Activated CD4-positive, alpha-beta T cell treated with anti-CD3 and anti-CD28 coated beads, Interleukin-2, amount 50 U/mL, for 24 hours (primary cell): ENCODE measurements at regions not wholly inside any gene's neighbourhood (a gene's known extent, or its start where the extent isn't known, plus 50 kb on each side); places are given as distances from the start of the nearest gene placed in this dataset.

Source experiments
- DNase-seq, 2 donors: peaks; one replicate each; pipeline ENCODE4 v3.0.0-alpha.2; 2020; ENCODE audit warnings: low read depth in 1 of 2, low spot score in 1 of 2

- DNase-seq = no peak
Observed at GRCh38 chrX:9147726-9148125, 113.8 kb upstream of the FAM9B start.

GRCh38 chrX:9148615-9149399 lies 114.9 kb upstream of the FAM9B start:
- no peak for DNase-seq

GRCh38 chrX:9149501-9150245 lies 115.7 kb upstream of the FAM9B start:
- no peak for DNase-seq

GRCh38 chrX:9151772-9152307 lies 117.9 kb upstream of the FAM9B start:
- DNase-seq = no peak

- DNase-seq = no peak
Observed at GRCh38 chrX:9153300-9153699, 119.4 kb upstream of the FAM9B start.

GRCh38 chrX:9158611-9159010 lies 124.7 kb upstream of the FAM9B start:
- DNase-seq = no peak

GRCh38 chrX:9160698-9161329 lies 126.9 kb upstream of the FAM9B start:
- no peak for DNase-seq

- DNase-seq = no peak
Observed at GRCh38 chrX:9162698-9163097, 128.8 kb upstream of the FAM9B start.

- DNase-seq = no peak
Observed at GRCh38 chrX:9163214-9163709, 129.3 kb upstream of the FAM9B start.

- DNase-seq = no peak
Observed at GRCh38 chrX:9164086-9164485, 130.2 kb upstream of the FAM9B start.

GRCh38 chrX:9164533-9165426 lies 130.9 kb upstream of the FAM9B start:
- DNase-seq = no peak

GRCh38 chrX:9166584-9166944 lies 132.6 kb upstream of the FAM9B start:
- DNase-seq = no peak

- no peak for DNase-seq
Observed at GRCh38 chrX:9171841-9172463, 138.0 kb upstream of the FAM9B start.

GRCh38 chrX:9172464-9172850 lies 138.5 kb upstream of the FAM9B start:
- DNase-seq = no peak

- DNase-seq = no peak
Observed at GRCh38 chrX:9180623-9181022, 146.7 kb upstream of the FAM9B start.

- no peak for DNase-seq
Observed at GRCh38 chrX:9182041-9182440, 148.1 kb upstream of the FAM9B start.

GRCh38 chrX:9183481-9183880 lies 149.6 kb upstream of the FAM9B start:
- no peak for DNase-seq

GRCh38 chrX:9184211-9184610 lies 150.3 kb upstream of the FAM9B start:
- no peak for DNase-seq

- DNase-seq = no peak
Observed at GRCh38 chrX:9188117-9188516, 154.2 kb upstream of the FAM9B start.

GRCh38 chrX:9189286-9189685 lies 155.4 kb upstream of the FAM9B start:
- DNase-seq = no peak
